ENCODE measurements at regions not wholly inside any gene's neighbourhood (a gene's known extent, or its start where the extent isn't known, plus 50 kb on each side); places are given as distances from the start of the nearest gene placed in this dataset.

GRCh38 chr2:209145941-209146681 is 277.7 kb upstream of the MAP2 start:
- TF ChIP-seq, protein P1, sequence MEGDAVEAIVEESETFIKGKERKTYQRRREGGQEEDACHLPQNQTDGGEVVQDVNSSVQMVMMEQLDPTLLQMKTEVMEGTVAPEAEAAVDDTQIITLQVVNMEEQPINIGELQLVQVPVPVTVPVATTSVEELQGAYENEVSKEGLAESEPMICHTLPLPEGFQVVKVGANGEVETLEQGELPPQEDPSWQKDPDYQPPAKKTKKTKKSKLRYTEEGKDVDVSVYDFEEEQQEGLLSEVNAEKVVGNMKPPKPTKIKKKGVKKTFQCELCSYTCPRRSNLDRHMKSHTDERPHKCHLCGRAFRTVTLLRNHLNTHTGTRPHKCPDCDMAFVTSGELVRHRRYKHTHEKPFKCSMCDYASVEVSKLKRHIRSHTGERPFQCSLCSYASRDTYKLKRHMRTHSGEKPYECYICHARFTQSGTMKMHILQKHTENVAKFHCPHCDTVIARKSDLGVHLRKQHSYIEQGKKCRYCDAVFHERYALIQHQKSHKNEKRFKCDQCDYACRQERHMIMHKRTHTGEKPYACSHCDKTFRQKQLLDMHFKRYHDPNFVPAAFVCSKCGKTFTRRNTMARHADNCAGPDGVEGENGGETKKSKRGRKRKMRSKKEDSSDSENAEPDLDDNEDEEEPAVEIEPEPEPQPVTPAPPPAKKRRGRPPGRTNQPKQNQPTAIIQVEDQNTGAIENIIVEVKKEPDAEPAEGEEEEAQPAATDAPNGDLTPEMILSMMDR (conservative IDR thresholded peaks at IDR 0.05): no peak
- Mint-ChIP-seq H3K27me3 (no peaks in the 10 kb centered on the region), H3K4me1 (ENCODE audit: unreplicated experiment) (no peaks in the 10 kb centered on the region), H3K9me3 (no peaks in the 10 kb centered on the region), H3K36me3 (no peaks in the 10 kb centered on the region), H3K4me3 (no peak overlapping the region), H3K27ac (no peak overlapping the region)
- no peak for DNase-seq (ENCODE audit: extremely low spot score, unreplicated experiment)

GRCh38 chr2:209146682-209147320 is 277.0 kb upstream of the MAP2 start:
- no peaks in the 10 kb centered on the region for H3K4me1 Mint-ChIP-seq (ENCODE audit: unreplicated experiment)
- DNase-seq (ENCODE audit: extremely low spot score, unreplicated experiment): no peak
- H3K4me3 Mint-ChIP-seq: no peak overlapping the region
- H3K36me3 Mint-ChIP-seq: no peaks in the 10 kb centered on the region
- no peaks in the 10 kb centered on the region for H3K9me3 Mint-ChIP-seq
- no peak overlapping the region for H3K27ac Mint-ChIP-seq
- no peaks in the 10 kb centered on the region for H3K27me3 Mint-ChIP-seq
- TF ChIP-seq, protein P1 (conservative IDR thresholded peaks at IDR 0.05): no peak

DNA sequence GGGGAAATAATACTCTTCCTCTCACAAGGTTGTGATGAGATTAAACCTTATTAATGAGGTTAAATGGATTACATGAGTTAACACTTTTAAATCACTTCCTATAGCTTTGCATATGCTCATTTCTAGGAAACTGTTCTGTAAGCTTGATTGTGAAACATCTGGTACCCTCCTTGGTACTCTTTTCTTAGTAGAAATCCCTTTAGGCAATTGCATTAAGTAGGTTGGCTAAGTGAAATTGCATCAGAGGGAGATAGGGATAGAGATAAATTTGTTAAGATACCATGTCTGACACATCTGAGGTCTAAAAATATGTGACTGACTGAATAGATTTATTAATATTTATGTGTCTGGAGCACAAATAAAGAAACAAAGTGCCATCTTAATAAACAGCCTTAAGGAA is 275.9 kb upstream of the MAP2 start:
- no peaks in the 10 kb centered on the region for H3K27me3 Mint-ChIP-seq
- H3K36me3 Mint-ChIP-seq: no peaks in the 10 kb centered on the region
- no peak overlapping the region for H3K4me3 Mint-ChIP-seq
- TF ChIP-seq, protein P1 (conservative IDR thresholded peaks at IDR 0.05): no peak
- no peak for DNase-seq (ENCODE audit: extremely low spot score, unreplicated experiment)
- no peaks in the 10 kb centered on the region for H3K4me1 Mint-ChIP-seq (ENCODE audit: unreplicated experiment)
- no peak overlapping the region for H3K27ac Mint-ChIP-seq
- no peaks in the 10 kb centered on the region for H3K9me3 Mint-ChIP-seq

- Mint-ChIP-seq H3K36me3 (no peaks in the 10 kb centered on the region), H3K27me3 (no peaks in the 10 kb centered on the region), H3K27ac (no peak overlapping the region), H3K4me3 (no peak overlapping the region), H3K4me1 (ENCODE audit: unreplicated experiment) (peaks cover 8% of the 10 kb centered on the region), H3K9me3 (no peaks in the 10 kb centered on the region)
- no peak for DNase-seq (ENCODE audit: extremely low spot score, unreplicated experiment)
- TF ChIP-seq, protein P1 (conservative IDR thresholded peaks at IDR 0.05): no peak
Measured at GRCh38 chr2:209160800-209161588, 262.9 kb upstream of the MAP2 start.

DNA sequence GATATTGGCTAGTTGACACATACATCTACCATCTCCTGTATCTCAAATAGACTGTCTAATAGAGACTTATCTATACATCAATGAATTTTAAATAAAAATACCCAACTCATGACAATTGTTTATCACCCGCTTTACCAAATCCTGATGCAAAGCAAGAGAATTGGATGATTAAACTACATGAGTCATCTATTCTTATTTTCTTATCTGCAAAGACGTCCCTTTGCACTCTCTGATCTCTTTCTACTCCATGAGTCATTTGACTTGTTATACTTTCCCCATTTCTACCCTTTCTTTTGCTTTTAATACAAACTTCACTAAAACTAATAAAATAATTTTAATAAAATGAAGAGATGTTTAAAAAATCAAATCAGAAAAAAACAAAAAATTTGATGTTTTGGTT is 261.7 kb upstream of the MAP2 start:
- H3K4me1 Mint-ChIP-seq (ENCODE audit: unreplicated experiment): peaks cover 6% of the 10 kb centered on the region
- DNase-seq (ENCODE audit: extremely low spot score, unreplicated experiment): no peak
- TF ChIP-seq, protein P1 (conservative IDR thresholded peaks at IDR 0.05): no peak
- no peaks in the 10 kb centered on the region for H3K27me3 Mint-ChIP-seq
- H3K27ac Mint-ChIP-seq: no peak overlapping the region
- no peaks in the 10 kb centered on the region for H3K9me3 Mint-ChIP-seq
- no peak overlapping the region for H3K4me3 Mint-ChIP-seq
- no peaks in the 10 kb centered on the region for H3K36me3 Mint-ChIP-seq
